ENCODE measurements at regions not wholly inside any gene's neighbourhood (a gene's known extent, or its start where the extent isn't known, plus 50 kb on each side); places are given as distances from the start of the nearest gene placed in this dataset.

- Histone ChIP-seq H3K27me3 (no peaks in the 10 kb centered on the region), H3K9me3 (no peaks in the 10 kb centered on the region), H3K4me1 (no peaks in the 10 kb centered on the region), H3K4me3 (no peak overlapping the region), H3K27ac (no peak overlapping the region), H3K36me3 (no peaks in the 10 kb centered on the region)
- TF ChIP-seq POLR2A (IDR thresholded peaks at IDR 0.05), result no peak
- TF ChIP-seq, protein P1, sequence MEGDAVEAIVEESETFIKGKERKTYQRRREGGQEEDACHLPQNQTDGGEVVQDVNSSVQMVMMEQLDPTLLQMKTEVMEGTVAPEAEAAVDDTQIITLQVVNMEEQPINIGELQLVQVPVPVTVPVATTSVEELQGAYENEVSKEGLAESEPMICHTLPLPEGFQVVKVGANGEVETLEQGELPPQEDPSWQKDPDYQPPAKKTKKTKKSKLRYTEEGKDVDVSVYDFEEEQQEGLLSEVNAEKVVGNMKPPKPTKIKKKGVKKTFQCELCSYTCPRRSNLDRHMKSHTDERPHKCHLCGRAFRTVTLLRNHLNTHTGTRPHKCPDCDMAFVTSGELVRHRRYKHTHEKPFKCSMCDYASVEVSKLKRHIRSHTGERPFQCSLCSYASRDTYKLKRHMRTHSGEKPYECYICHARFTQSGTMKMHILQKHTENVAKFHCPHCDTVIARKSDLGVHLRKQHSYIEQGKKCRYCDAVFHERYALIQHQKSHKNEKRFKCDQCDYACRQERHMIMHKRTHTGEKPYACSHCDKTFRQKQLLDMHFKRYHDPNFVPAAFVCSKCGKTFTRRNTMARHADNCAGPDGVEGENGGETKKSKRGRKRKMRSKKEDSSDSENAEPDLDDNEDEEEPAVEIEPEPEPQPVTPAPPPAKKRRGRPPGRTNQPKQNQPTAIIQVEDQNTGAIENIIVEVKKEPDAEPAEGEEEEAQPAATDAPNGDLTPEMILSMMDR (IDR thresholded peaks at IDR 0.05), result no peak
- no peak for TF ChIP-seq POLR2AphosphoS5 (IDR thresholded peaks at IDR 0.05)
- no peak for TF ChIP-seq EP300 (IDR thresholded peaks at IDR 0.05; ENCODE audit: low read depth)
- intact Hi-C loops (cut with DNase I; ENCODE audit: low total_unique reads) (no loop called here), in situ Hi-C loops (cut with MboI; ENCODE audit: low pct_ligation_motif_present in 1 of 4, low pct_unique_long_range_greater_than_20kb in 1 of 4, low sequenced_read_pairs in 3 of 4) (no loop called here)
- WGBS, 2 donors (ENCODE audit: low coverage in 1 of 2), result 13 to 18% methylated on average over 1 of the region's 1 CpG
- no peak for DNase-seq
Measured at GRCh38 chr3:22617372-22617771, 585.8 kb upstream of the UBE2E2 start.

DNA sequence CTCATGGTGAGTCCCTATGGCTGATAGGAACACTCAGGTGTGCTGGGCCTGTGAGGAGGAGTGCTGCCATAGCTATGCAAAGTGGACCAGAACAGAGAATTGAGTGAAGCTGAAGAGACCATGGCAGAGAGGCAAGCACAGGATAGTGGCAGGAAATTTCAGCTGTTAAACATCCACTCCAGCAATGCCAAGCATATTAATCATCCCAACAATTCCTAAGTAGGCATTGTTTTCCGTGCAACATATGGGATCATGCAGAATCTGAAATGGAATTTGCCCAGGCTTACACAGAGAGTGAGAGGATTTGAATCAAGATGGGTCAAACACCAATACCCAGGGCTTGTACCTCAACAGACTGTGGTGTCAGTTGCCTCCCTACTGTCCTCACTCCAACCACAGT, 582.6 kb upstream of the UBE2E2 start:
- Histone ChIP-seq H3K4me3 (no peak overlapping the region), H3K9me3 (no peaks in the 10 kb centered on the region), H3K36me3 (no peaks in the 10 kb centered on the region), H3K27ac (no peak overlapping the region), H3K27me3 (no peaks in the 10 kb centered on the region), H3K4me1 (no peaks in the 10 kb centered on the region)
- TF ChIP-seq, protein P1 (IDR thresholded peaks at IDR 0.05), result no peak
- TF ChIP-seq POLR2AphosphoS5 (IDR thresholded peaks at IDR 0.05) (no peak), POLR2A (IDR thresholded peaks at IDR 0.05) (no peak), EP300 (IDR thresholded peaks at IDR 0.05; ENCODE audit: low read depth) (no peak)
- 77 to 86% methylated on average over 1 of the region's 1 CpG for WGBS, 2 donors (ENCODE audit: low coverage in 1 of 2)
- intact Hi-C loops (cut with DNase I; ENCODE audit: low total_unique reads) (no loop called here), in situ Hi-C loops (cut with MboI; ENCODE audit: low pct_ligation_motif_present in 1 of 4, low pct_unique_long_range_greater_than_20kb in 1 of 4, low sequenced_read_pairs in 3 of 4) (no loop called here)
- DNase-seq, result no peak

DNA sequence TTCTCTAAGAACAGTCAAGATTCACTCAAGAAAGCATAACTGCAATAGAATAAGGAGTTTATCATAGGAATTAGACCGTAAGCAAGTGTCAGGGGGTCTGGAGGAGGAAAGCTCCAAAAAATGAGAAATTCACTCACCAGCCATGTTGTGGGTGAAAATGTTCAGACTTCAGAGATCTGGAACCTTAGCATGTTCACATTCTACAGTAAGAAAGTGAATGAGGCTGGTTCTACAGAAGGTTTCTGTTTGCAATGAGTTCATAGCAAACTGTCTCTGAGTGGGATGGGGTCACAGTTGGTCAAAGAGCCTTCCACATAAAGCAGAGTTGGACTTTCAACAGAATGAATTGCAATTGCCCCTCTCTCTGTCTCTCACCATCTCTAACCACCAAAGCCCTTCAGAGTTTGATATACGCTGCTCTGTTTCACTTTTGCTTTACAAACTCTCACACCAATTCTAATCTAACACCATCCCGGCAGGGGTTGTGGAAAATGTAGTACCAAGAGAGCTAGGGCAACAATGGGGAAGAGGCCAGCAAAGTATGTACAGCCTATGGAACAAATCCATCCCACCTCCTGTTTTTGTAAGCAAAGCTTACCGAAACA, 581.8 kb upstream of the UBE2E2 start:
- no peak overlapping the region for H3K4me3 ChIP-seq
- no peaks in the 10 kb centered on the region for H3K36me3 ChIP-seq
- TF ChIP-seq POLR2AphosphoS5 (IDR thresholded peaks at IDR 0.05), result no peak
- TF ChIP-seq POLR2A (IDR thresholded peaks at IDR 0.05), result no peak
- TF ChIP-seq, protein P1 (IDR thresholded peaks at IDR 0.05), result no peak
- no peak for TF ChIP-seq EP300 (IDR thresholded peaks at IDR 0.05; ENCODE audit: low read depth)
- H3K27me3 ChIP-seq, result no peaks in the 10 kb centered on the region
- intact Hi-C loops (cut with DNase I; ENCODE audit: low total_unique reads), result no loop called here
- H3K4me1 ChIP-seq, result no peaks in the 10 kb centered on the region
- no peak overlapping the region for H3K27ac ChIP-seq
- 84 to 89% methylated on average over 4 of the region's 4 CpGs for WGBS, 2 donors (ENCODE audit: low coverage in 1 of 2)
- DNase-seq, result no peak
- in situ Hi-C loops (cut with MboI; ENCODE audit: low pct_ligation_motif_present in 1 of 4, low pct_unique_long_range_greater_than_20kb in 1 of 4, low sequenced_read_pairs in 3 of 4), result no loop called here
- no peaks in the 10 kb centered on the region for H3K9me3 ChIP-seq

DNA sequence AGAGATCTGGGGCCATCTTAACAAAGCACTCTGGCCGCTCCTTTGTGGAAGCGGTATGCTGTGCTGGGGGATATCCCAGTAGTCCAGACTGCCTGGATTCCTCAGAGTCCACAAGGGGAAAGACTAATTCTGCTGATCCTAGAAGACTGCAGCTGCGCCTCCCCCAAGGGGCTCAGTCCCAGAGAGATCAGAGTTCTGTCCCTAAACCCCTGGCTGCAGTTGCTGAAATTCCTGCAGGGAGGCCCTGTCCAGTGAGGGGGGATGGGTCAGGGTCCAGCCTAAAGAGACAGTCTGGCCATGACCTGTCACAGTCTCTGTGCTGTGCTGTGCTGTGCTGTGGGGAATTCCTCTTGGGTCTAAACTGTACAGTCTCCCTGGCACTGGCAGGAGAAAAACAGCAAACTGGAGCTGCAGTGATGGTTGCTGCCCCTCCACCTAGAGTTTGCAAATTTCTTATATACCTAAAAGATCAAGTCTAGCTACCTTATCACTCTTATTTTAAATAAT, 575.1 kb upstream of the UBE2E2 start:
- in situ Hi-C loops (cut with MboI; ENCODE audit: low pct_ligation_motif_present in 1 of 4, low pct_unique_long_range_greater_than_20kb in 1 of 4, low sequenced_read_pairs in 3 of 4), result no loop called here
- TF ChIP-seq, protein P1 (IDR thresholded peaks at IDR 0.05), result no peak
- no peak for TF ChIP-seq POLR2AphosphoS5 (IDR thresholded peaks at IDR 0.05)
- no peak for TF ChIP-seq EP300 (IDR thresholded peaks at IDR 0.05; ENCODE audit: low read depth)
- no peak for TF ChIP-seq POLR2A (IDR thresholded peaks at IDR 0.05)
- no peaks in the 10 kb centered on the region for H3K36me3 ChIP-seq
- H3K9me3 ChIP-seq, result no peaks in the 10 kb centered on the region
- no peak overlapping the region for H3K27ac ChIP-seq
- H3K4me3 ChIP-seq, result no peak overlapping the region
- 83% methylated on average over 3 of the region's 3 CpGs; no CpG with 5 or more reads in 1 of the 2 donors for WGBS, 2 donors (ENCODE audit: low coverage in 1 of 2)
- intact Hi-C loops (cut with DNase I; ENCODE audit: low total_unique reads), result no loop called here
- DNase-seq, result no peak
- no peaks in the 10 kb centered on the region for H3K4me1 ChIP-seq
- no peaks in the 10 kb centered on the region for H3K27me3 ChIP-seq
